ENCODE measurements at regions not wholly inside any gene's neighbourhood (a gene's known extent, or its start where the extent isn't known, plus 50 kb on each side); places are given as distances from the start of the nearest gene placed in this dataset.

GRCh38 chr1:239189998-239190512 is 196.3 kb upstream of the CHRM3 start:
- no peak overlapping the region for H3K27ac ChIP-seq (ENCODE audit: low read depth, low read length)
- H3K4me3 ChIP-seq (ENCODE audit: low read depth in 1 of 2, low read length in 2 of 2): no peak overlapping the region
- H3K9me3 ChIP-seq (ENCODE audit: control insufficient read depth in 1 of 2, low read length in 2 of 2): no peaks in the 10 kb centered on the region
- H3K9ac ChIP-seq (ENCODE audit: low read depth in 1 of 2, low read length in 2 of 2): no peak overlapping the region
- H3K4me1 ChIP-seq (ENCODE audit: control insufficient read depth in 1 of 2, insufficient read depth in 2 of 2, low read length in 2 of 2): no peaks in the 10 kb centered on the region
- H3K36me3 ChIP-seq (ENCODE audit: control insufficient read depth in 1 of 2, insufficient read depth in 2 of 2, low read length in 2 of 2): no peaks in the 10 kb centered on the region
- no peaks in the 10 kb centered on the region for H3K27me3 ChIP-seq (ENCODE audit: control insufficient read depth in 1 of 2, insufficient read depth in 2 of 2, low read length in 2 of 2)

- H3K27ac ChIP-seq (ENCODE audit: low read depth, low read length): no peak overlapping the region
- no peaks in the 10 kb centered on the region for H3K4me1 ChIP-seq (ENCODE audit: control insufficient read depth in 1 of 2, insufficient read depth in 2 of 2, low read length in 2 of 2)
- H3K36me3 ChIP-seq (ENCODE audit: control insufficient read depth in 1 of 2, insufficient read depth in 2 of 2, low read length in 2 of 2): no peaks in the 10 kb centered on the region
- H3K27me3 ChIP-seq (ENCODE audit: control insufficient read depth in 1 of 2, insufficient read depth in 2 of 2, low read length in 2 of 2): no peaks in the 10 kb centered on the region
- H3K4me3 ChIP-seq (ENCODE audit: low read depth in 1 of 2, low read length in 2 of 2): no peak overlapping the region
- H3K9me3 ChIP-seq (ENCODE audit: control insufficient read depth in 1 of 2, low read length in 2 of 2): no peaks in the 10 kb centered on the region
- H3K9ac ChIP-seq (ENCODE audit: low read depth in 1 of 2, low read length in 2 of 2): no peak overlapping the region
Measured at GRCh38 chr1:239186487-239186886, 199.9 kb upstream of the CHRM3 start.

- H3K4me3 ChIP-seq (ENCODE audit: low read depth in 1 of 2, low read length in 2 of 2): no peak overlapping the region
- H3K27me3 ChIP-seq (ENCODE audit: control insufficient read depth in 1 of 2, insufficient read depth in 2 of 2, low read length in 2 of 2): no peaks in the 10 kb centered on the region
- no peaks in the 10 kb centered on the region for H3K9me3 ChIP-seq (ENCODE audit: control insufficient read depth in 1 of 2, low read length in 2 of 2)
- H3K36me3 ChIP-seq (ENCODE audit: control insufficient read depth in 1 of 2, insufficient read depth in 2 of 2, low read length in 2 of 2): no peaks in the 10 kb centered on the region
- H3K4me1 ChIP-seq (ENCODE audit: control insufficient read depth in 1 of 2, insufficient read depth in 2 of 2, low read length in 2 of 2): no peaks in the 10 kb centered on the region
- no peak overlapping the region for H3K27ac ChIP-seq (ENCODE audit: low read depth, low read length)
- H3K9ac ChIP-seq (ENCODE audit: low read depth in 1 of 2, low read length in 2 of 2): no peak overlapping the region
Measured at GRCh38 chr1:239185245-239185619, 201.1 kb upstream of the CHRM3 start.

- no peaks in the 10 kb centered on the region for H3K36me3 ChIP-seq (ENCODE audit: control insufficient read depth in 1 of 2, insufficient read depth in 2 of 2, low read length in 2 of 2)
- no peaks in the 10 kb centered on the region for H3K9me3 ChIP-seq (ENCODE audit: control insufficient read depth in 1 of 2, low read length in 2 of 2)
- no peaks in the 10 kb centered on the region for H3K4me1 ChIP-seq (ENCODE audit: control insufficient read depth in 1 of 2, insufficient read depth in 2 of 2, low read length in 2 of 2)
- H3K27me3 ChIP-seq (ENCODE audit: control insufficient read depth in 1 of 2, insufficient read depth in 2 of 2, low read length in 2 of 2): no peaks in the 10 kb centered on the region
- no peak overlapping the region for H3K9ac ChIP-seq (ENCODE audit: low read depth in 1 of 2, low read length in 2 of 2)
- no peak overlapping the region for H3K4me3 ChIP-seq (ENCODE audit: low read depth in 1 of 2, low read length in 2 of 2)
- H3K27ac ChIP-seq (ENCODE audit: low read depth, low read length): no peak overlapping the region
Measured at GRCh38 chr1:239184561-239185244, 201.7 kb upstream of the CHRM3 start.

- no peak overlapping the region for H3K9ac ChIP-seq (ENCODE audit: low read depth in 1 of 2, low read length in 2 of 2)
- H3K36me3 ChIP-seq (ENCODE audit: control insufficient read depth in 1 of 2, insufficient read depth in 2 of 2, low read length in 2 of 2): no peaks in the 10 kb centered on the region
- no peaks in the 10 kb centered on the region for H3K9me3 ChIP-seq (ENCODE audit: control insufficient read depth in 1 of 2, low read length in 2 of 2)
- no peaks in the 10 kb centered on the region for H3K27me3 ChIP-seq (ENCODE audit: control insufficient read depth in 1 of 2, insufficient read depth in 2 of 2, low read length in 2 of 2)
- H3K4me1 ChIP-seq (ENCODE audit: control insufficient read depth in 1 of 2, insufficient read depth in 2 of 2, low read length in 2 of 2): peaks cover 0 to 3% of the 10 kb centered on the region in 2 donors
- no peak overlapping the region for H3K4me3 ChIP-seq (ENCODE audit: low read depth in 1 of 2, low read length in 2 of 2)
- no peak overlapping the region for H3K27ac ChIP-seq (ENCODE audit: low read depth, low read length)
Measured at GRCh38 chr1:239178961-239179360, 207.4 kb upstream of the CHRM3 start.

GRCh38 chr1:239174880-239175279 is 211.5 kb upstream of the CHRM3 start:
- Histone ChIP-seq H3K36me3 (ENCODE audit: control insufficient read depth in 1 of 2, insufficient read depth in 2 of 2, low read length in 2 of 2) (no peaks in the 10 kb centered on the region), H3K27me3 (ENCODE audit: control insufficient read depth in 1 of 2, insufficient read depth in 2 of 2, low read length in 2 of 2) (no peaks in the 10 kb centered on the region), H3K9ac (ENCODE audit: low read depth in 1 of 2, low read length in 2 of 2) (no peak overlapping the region), H3K4me3 (ENCODE audit: low read depth in 1 of 2, low read length in 2 of 2) (no peak overlapping the region), H3K4me1 (ENCODE audit: control insufficient read depth in 1 of 2, insufficient read depth in 2 of 2, low read length in 2 of 2) (peaks cover 0 to 3% of the 10 kb centered on the region in 2 donors), H3K9me3 (ENCODE audit: control insufficient read depth in 1 of 2, low read length in 2 of 2) (peaks cover 0 to 7% of the 10 kb centered on the region in 2 donors), H3K27ac (ENCODE audit: low read depth, low read length) (no peak overlapping the region)

GRCh38 chr1:239170828-239171227 is 215.5 kb upstream of the CHRM3 start:
- H3K27me3 ChIP-seq (ENCODE audit: control insufficient read depth in 1 of 2, insufficient read depth in 2 of 2, low read length in 2 of 2): no peaks in the 10 kb centered on the region

GRCh38 chr1:239169276-239169675 is 217.1 kb upstream of the CHRM3 start:
- Histone ChIP-seq H3K9ac (ENCODE audit: low read depth in 1 of 2, low read length in 2 of 2) (no peak overlapping the region), H3K4me1 (ENCODE audit: control insufficient read depth in 1 of 2, insufficient read depth in 2 of 2, low read length in 2 of 2) (no peaks in the 10 kb centered on the region), H3K27ac (ENCODE audit: low read depth, low read length) (no peak overlapping the region), H3K4me3 (ENCODE audit: low read depth in 1 of 2, low read length in 2 of 2) (no peak overlapping the region), H3K9me3 (ENCODE audit: control insufficient read depth in 1 of 2, low read length in 2 of 2) (peaks cover 0 to 7% of the 10 kb centered on the region in 2 donors), H3K27me3 (ENCODE audit: control insufficient read depth in 1 of 2, insufficient read depth in 2 of 2, low read length in 2 of 2) (no peaks in the 10 kb centered on the region), H3K36me3 (ENCODE audit: control insufficient read depth in 1 of 2, insufficient read depth in 2 of 2, low read length in 2 of 2) (no peaks in the 10 kb centered on the region)

More at GRCh38 chr1:239170828-239171227, 215.5 kb upstream of the CHRM3 start:
- Histone ChIP-seq H3K9me3 (ENCODE audit: control insufficient read depth in 1 of 2, low read length in 2 of 2) (peaks cover 0 to 7% of the 10 kb centered on the region in 2 donors), H3K4me3 (ENCODE audit: low read depth in 1 of 2, low read length in 2 of 2) (no peak overlapping the region), H3K36me3 (ENCODE audit: control insufficient read depth in 1 of 2, insufficient read depth in 2 of 2, low read length in 2 of 2) (no peaks in the 10 kb centered on the region), H3K4me1 (ENCODE audit: control insufficient read depth in 1 of 2, insufficient read depth in 2 of 2, low read length in 2 of 2) (no peaks in the 10 kb centered on the region), H3K9ac (ENCODE audit: low read depth in 1 of 2, low read length in 2 of 2) (no peak overlapping the region), H3K27ac (ENCODE audit: low read depth, low read length) (no peak overlapping the region)

GRCh38 chr1:239164451-239165180 is 221.8 kb upstream of the CHRM3 start:
- Histone ChIP-seq H3K27me3 (ENCODE audit: control insufficient read depth in 1 of 2, insufficient read depth in 2 of 2, low read length in 2 of 2) (no peaks in the 10 kb centered on the region), H3K27ac (ENCODE audit: low read depth, low read length) (no peak overlapping the region), H3K4me1 (ENCODE audit: control insufficient read depth in 1 of 2, insufficient read depth in 2 of 2, low read length in 2 of 2) (no peaks in the 10 kb centered on the region), H3K9me3 (ENCODE audit: control insufficient read depth in 1 of 2, low read length in 2 of 2) (no peaks in the 10 kb centered on the region), H3K9ac (ENCODE audit: low read depth in 1 of 2, low read length in 2 of 2) (no peak overlapping the region), H3K4me3 (ENCODE audit: low read depth in 1 of 2, low read length in 2 of 2) (no peak overlapping the region), H3K36me3 (ENCODE audit: control insufficient read depth in 1 of 2, insufficient read depth in 2 of 2, low read length in 2 of 2) (no peaks in the 10 kb centered on the region)

- Histone ChIP-seq H3K27me3 (ENCODE audit: control insufficient read depth in 1 of 2, insufficient read depth in 2 of 2, low read length in 2 of 2) (no peaks in the 10 kb centered on the region), H3K36me3 (ENCODE audit: control insufficient read depth in 1 of 2, insufficient read depth in 2 of 2, low read length in 2 of 2) (no peaks in the 10 kb centered on the region), H3K9me3 (ENCODE audit: control insufficient read depth in 1 of 2, low read length in 2 of 2) (no peaks in the 10 kb centered on the region), H3K4me3 (ENCODE audit: low read depth in 1 of 2, low read length in 2 of 2) (no peak overlapping the region), H3K9ac (ENCODE audit: low read depth in 1 of 2, low read length in 2 of 2) (no peak overlapping the region), H3K4me1 (ENCODE audit: control insufficient read depth in 1 of 2, insufficient read depth in 2 of 2, low read length in 2 of 2) (peaks cover 0 to 2% of the 10 kb centered on the region in 2 donors), H3K27ac (ENCODE audit: low read depth, low read length) (no peak overlapping the region)
Measured at GRCh38 chr1:239155466-239156091, 230.8 kb upstream of the CHRM3 start.
